OCI-LY7 (cell line): ENCODE measurements at regions not wholly inside any gene's neighbourhood (a gene's known extent, or its start where the extent isn't known, plus 50 kb on each side); places are given as distances from the start of the nearest gene placed in this dataset.
A peak's percentile ranks its signal among the peaks of the same experiment; 100 is the strongest.

Experiments
- BruUV-seq: library from RNA; stranded (reverse); fragments of 400-500 nt; replicated peaks from 2 replicates; lab custom pipeline; 2021; lab: Mats Ljungman, UMichigan
- CTCF ChIA-PET: fragments of 300-600 bp; sonication (Branson Sonifier 250); formaldehyde crosslinking; loops from one replicate; lab custom pipeline; 2022; ENCODE audit warnings: antibody characterized with exemption; ENCODE audit not compliant: unreplicated experiment; lab: Charles Lee
- POLR2A ChIA-PET: fragments of 300-600 bp; sonication (Branson Sonifier 250); formaldehyde crosslinking; loops from one replicate; lab custom pipeline; 2022; ENCODE audit warnings: antibody characterized with exemption; lab: Charles Lee
- DNase-seq: peaks from one replicate; pipeline ENCODE4 v3.0.0-alpha.2; 2015; ENCODE audit warnings: low spot score
- H2AFZ ChIP-seq: fragments of 200-600 bp; sonication (generic), shearing (Covaris generic); 2 replicates; pipeline ENCODE4 v1.6.1; 2014; ENCODE audit warnings: mild to moderate bottlenecking, antibody characterized with exemption, low read length, moderate library complexity
- H3K27ac ChIP-seq: fragments of 200-600 bp; sonication (generic); 2 replicates; pipeline ENCODE4 v1.5.1; 2014; ENCODE audit warnings: mixed run types, low read depth, mild to moderate bottlenecking, moderate library complexity, low read length, inconsistent platforms; ENCODE audit not compliant: poor library complexity, severe bottlenecking
- H3K36me3 ChIP-seq: fragments of 200-600 bp; sonication (generic); 2 replicates; pipeline ENCODE4 v1.6.1; 2014; ENCODE audit warnings: mild to moderate bottlenecking, antibody characterized with exemption, low read length, moderate library complexity, mixed read lengths; ENCODE audit not compliant: insufficient read depth
- H3K4me1 ChIP-seq: fragments of 200-600 bp; sonication (generic); 2 replicates; pipeline ENCODE4 v1.5.1; 2014; ENCODE audit warnings: mild to moderate bottlenecking, low read length; ENCODE audit not compliant: insufficient read depth, poor library complexity, severe bottlenecking
- H3K4me2 ChIP-seq: fragments of 200-600 bp; sonication (generic); 2 replicates; pipeline ENCODE4 v1.6.1; 2014; ENCODE audit warnings: mild to moderate bottlenecking, low read length
- H3K4me3 ChIP-seq: fragments of 200-600 bp; sonication (generic); 2 replicates; pipeline ENCODE4 v1.5.1; 2014; ENCODE audit warnings: mild to moderate bottlenecking, low read depth, low read length; ENCODE audit not compliant: poor library complexity, severe bottlenecking
- H3K79me2 ChIP-seq: fragments of 200-600 bp; sonication (generic); 2 replicates; pipeline ENCODE4 v1.6.1; 2016; ENCODE audit warnings: low read depth, mild to moderate bottlenecking, low read length, moderate library complexity, mixed read lengths; ENCODE audit not compliant: insufficient read depth
- H3K9me2 ChIP-seq: fragments of 200-600 bp; sonication (generic); 2 replicates; pipeline ENCODE4 v1.6.1; 2016; ENCODE audit warnings: mild to moderate bottlenecking, low read length, mixed read lengths; ENCODE audit not compliant: insufficient read depth
- H3K9me3 ChIP-seq: fragments of 200-600 bp; sonication (generic); 2 replicates; pipeline ENCODE4 v1.6.1; 2014; ENCODE audit warnings: mild to moderate bottlenecking, mixed run types, low read length, mixed read lengths
- H4K20me1 ChIP-seq: fragments of 200-600 bp; sonication (generic); 2 replicates; pipeline ENCODE4 v1.6.1; 2014; ENCODE audit warnings: mild to moderate bottlenecking, antibody characterized with exemption, low read length, moderate library complexity, mixed read lengths; ENCODE audit not compliant: insufficient read depth
- EZH2phosphoT487 ChIP-seq: fragments of 200-600 bp; sonication (generic); IDR thresholded peaks from 2 replicates; pipeline ENCODE4 v1.6.1; 2018; ENCODE audit warnings: low read depth, borderline replicate concordance, mild to moderate bottlenecking, mixed run types, antibody characterized with exemption, low read length, moderate library complexity, mixed read lengths
- intact Hi-C: fragments of 100-400 bp; cut with micrococcal nuclease; formaldehyde crosslinking; loops from one replicate; pipeline ENCODE4 v1.10.0; 2022; ENCODE audit not compliant: unreplicated experiment
- TF ChIP-seq, protein P1 (sequence below): fragments of 200-600 bp; sonication (generic); conservative IDR thresholded peaks from 2 replicates; pipeline ENCODE4 v1.5.1; 2014; ENCODE audit warnings: mild to moderate bottlenecking, antibody characterized with exemption, low read length, moderate library complexity, mixed read lengths

DNA sequence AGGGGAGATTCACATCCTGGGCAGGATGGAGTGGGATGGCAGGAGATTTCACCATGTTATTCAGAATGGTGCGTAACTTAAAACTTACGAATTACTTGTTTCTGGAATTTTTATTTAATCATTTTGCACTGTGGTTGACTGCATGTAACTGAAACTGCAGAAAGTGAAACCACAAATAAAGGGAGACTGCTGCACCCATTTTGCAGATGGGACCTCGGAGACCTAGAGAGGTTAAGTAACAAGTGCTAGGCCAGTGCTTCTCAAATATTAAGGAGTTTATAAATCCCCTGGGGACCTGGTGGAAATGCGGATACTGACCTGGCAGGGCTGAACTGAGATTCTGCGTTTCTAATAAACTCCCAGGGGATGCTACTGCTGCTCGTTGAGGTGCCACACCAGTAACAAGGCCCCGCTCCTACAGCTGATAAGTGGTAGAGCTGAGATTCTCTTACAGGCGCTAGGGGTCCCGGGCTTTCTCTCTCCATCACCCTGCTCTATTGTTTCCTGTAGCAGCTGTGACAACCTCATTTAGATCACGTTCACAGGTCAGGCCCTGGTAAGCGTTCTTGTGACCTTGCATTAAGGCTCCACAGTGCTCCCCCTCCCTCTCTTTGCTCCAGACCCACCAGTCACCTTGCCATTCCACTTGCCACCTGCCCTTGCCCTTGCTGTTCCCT is 167.1 kb upstream of the CDH13 start:
- no peaks in the 10 kb centered on the region for H3K9me3 ChIP-seq
- no peak overlapping the region for H3K27ac ChIP-seq
- no peaks in the 10 kb centered on the region for H3K4me1 ChIP-seq
- no peak overlapping the region for H3K4me2 ChIP-seq
- no peak for DNase-seq
- ChIA-PET CTCF (no interaction called here), POLR2A (no interaction called here)
- H2AFZ ChIP-seq, result no peak overlapping the region
- no peak overlapping the region for H3K4me3 ChIP-seq
- no peaks in the 10 kb centered on the region for H3K9me2 ChIP-seq
- H4K20me1 ChIP-seq, result no peaks in the 10 kb centered on the region
- no peak for TF ChIP-seq EZH2phosphoT487
- TF ChIP-seq, protein P1, sequence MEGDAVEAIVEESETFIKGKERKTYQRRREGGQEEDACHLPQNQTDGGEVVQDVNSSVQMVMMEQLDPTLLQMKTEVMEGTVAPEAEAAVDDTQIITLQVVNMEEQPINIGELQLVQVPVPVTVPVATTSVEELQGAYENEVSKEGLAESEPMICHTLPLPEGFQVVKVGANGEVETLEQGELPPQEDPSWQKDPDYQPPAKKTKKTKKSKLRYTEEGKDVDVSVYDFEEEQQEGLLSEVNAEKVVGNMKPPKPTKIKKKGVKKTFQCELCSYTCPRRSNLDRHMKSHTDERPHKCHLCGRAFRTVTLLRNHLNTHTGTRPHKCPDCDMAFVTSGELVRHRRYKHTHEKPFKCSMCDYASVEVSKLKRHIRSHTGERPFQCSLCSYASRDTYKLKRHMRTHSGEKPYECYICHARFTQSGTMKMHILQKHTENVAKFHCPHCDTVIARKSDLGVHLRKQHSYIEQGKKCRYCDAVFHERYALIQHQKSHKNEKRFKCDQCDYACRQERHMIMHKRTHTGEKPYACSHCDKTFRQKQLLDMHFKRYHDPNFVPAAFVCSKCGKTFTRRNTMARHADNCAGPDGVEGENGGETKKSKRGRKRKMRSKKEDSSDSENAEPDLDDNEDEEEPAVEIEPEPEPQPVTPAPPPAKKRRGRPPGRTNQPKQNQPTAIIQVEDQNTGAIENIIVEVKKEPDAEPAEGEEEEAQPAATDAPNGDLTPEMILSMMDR, result no peak
- H3K36me3 ChIP-seq, result no peaks in the 10 kb centered on the region
- no TSS peak for BruUV-seq
- no peaks in the 10 kb centered on the region for H3K79me2 ChIP-seq
- intact Hi-C loops, result no loop called here

DNA sequence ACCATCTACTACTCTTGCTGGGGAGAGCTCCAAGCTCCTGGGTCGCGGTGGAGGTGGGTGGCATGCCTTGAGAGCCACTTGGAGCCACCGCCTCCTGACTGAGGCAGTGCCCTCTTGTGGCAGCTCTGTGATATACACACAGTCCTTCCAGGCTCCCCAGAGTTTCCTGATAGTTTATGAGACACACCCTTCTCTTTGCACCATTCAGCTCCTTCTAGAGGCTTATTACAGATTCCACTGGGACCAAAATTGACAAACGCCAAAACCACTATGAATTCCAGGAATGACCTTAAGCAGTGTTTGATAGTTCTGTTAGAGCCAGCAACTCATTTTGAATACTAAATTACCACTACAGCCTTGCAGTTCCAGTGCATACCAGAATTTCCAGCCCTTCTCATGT is 170.1 kb upstream of the CDH13 start:
- DNase-seq, result peak; percentile 54
- H2AFZ ChIP-seq, result no peak overlapping the region
- ChIA-PET POLR2A (interaction anchor here (0.6 to 1.5 kb wide), 3 partner anchors 17 to 1098 kb away, joined by 3 to 5 read pairs (median 3); no protein-coding TSS in a partner anchor), CTCF (interaction anchor here (1.0 kb wide), 1 partner anchor 14 kb away, joined by 3 read pairs; no protein-coding TSS in a partner anchor)
- no peaks in the 10 kb centered on the region for H3K4me1 ChIP-seq
- TF ChIP-seq EZH2phosphoT487, result no peak
- TF ChIP-seq, protein P1, result peak; percentile 84
- no peak overlapping the region for H3K27ac ChIP-seq
- no peaks in the 10 kb centered on the region for H3K79me2 ChIP-seq
- no peaks in the 10 kb centered on the region for H4K20me1 ChIP-seq
- no peaks in the 10 kb centered on the region for H3K9me2 ChIP-seq
- BruUV-seq, result no TSS peak
- no peaks in the 10 kb centered on the region for H3K9me3 ChIP-seq
- H3K36me3 ChIP-seq, result no peaks in the 10 kb centered on the region
- no peak overlapping the region for H3K4me3 ChIP-seq
- intact Hi-C loops, result loop anchor here (1.0 kb wide), 1 partner anchor 193 kb away; no protein-coding TSS in a partner anchor
- H3K4me2 ChIP-seq, result no peak overlapping the region

GRCh38 chr16:82454566-82454965 is 172.2 kb upstream of the CDH13 start:
- Histone ChIP-seq H3K4me2 (no peak overlapping the region), H3K79me2 (no peaks in the 10 kb centered on the region), H3K4me3 (no peak overlapping the region), H2AFZ (no peak overlapping the region), H3K4me1 (no peaks in the 10 kb centered on the region), H4K20me1 (no peaks in the 10 kb centered on the region), H3K27ac (no peak overlapping the region), H3K36me3 (no peaks in the 10 kb centered on the region), H3K9me2 (no peaks in the 10 kb centered on the region), H3K9me3 (no peaks in the 10 kb centered on the region)
- TF ChIP-seq, protein P1, result no peak
- no peak for TF ChIP-seq EZH2phosphoT487
- ChIA-PET CTCF (no interaction called here), POLR2A (no interaction called here)
- intact Hi-C loops, result no loop called here
- no peak for DNase-seq
- no TSS peak for BruUV-seq
